22Rv1 (cell line): ENCODE measurements at regions not wholly inside any gene's neighbourhood (a gene's known extent, or its start where the extent isn't known, plus 50 kb on each side); places are given as distances from the start of the nearest gene placed in this dataset.

Experiments used
- H3K27ac ChIP-seq: fragments of 450-650 bp; 2 replicates; pipeline ENCODE4 v1.5.1; 2017
- ZFX ChIP-seq: fragments of 450-650 bp; IDR thresholded peaks from 2 replicates; pipeline ENCODE4 v1.6.1; 2017; ENCODE audit warnings: antibody characterized with exemption, borderline replicate concordance
- TF ChIP-seq, protein P1 (sequence below): fragments of 450-650 bp; IDR thresholded peaks from 2 replicates; pipeline ENCODE4 v1.5.1; 2017; ENCODE audit warnings: mild to moderate bottlenecking

DNA sequence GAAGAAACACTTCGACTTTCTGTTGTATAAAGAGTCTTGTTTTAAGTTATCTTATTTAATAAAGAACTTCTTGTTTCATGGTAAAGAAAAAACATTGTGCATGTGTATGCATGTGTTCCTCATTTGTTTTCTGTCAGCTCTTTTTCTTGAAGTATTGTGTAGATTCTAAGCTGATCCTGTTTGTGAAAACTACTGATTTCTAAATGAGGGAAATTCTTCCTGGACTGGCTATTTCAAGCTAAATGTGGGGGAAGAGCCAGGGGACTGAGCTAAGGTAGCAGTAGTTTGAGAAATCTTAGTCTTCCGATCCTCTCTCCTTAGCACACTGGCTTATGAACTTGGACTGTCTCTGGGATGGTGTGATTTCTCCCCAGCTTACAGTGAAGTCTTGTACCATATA lies 56.4 kb upstream of the RBMS1 start:
- no peak overlapping the region for H3K27ac ChIP-seq
- TF ChIP-seq, protein P1, sequence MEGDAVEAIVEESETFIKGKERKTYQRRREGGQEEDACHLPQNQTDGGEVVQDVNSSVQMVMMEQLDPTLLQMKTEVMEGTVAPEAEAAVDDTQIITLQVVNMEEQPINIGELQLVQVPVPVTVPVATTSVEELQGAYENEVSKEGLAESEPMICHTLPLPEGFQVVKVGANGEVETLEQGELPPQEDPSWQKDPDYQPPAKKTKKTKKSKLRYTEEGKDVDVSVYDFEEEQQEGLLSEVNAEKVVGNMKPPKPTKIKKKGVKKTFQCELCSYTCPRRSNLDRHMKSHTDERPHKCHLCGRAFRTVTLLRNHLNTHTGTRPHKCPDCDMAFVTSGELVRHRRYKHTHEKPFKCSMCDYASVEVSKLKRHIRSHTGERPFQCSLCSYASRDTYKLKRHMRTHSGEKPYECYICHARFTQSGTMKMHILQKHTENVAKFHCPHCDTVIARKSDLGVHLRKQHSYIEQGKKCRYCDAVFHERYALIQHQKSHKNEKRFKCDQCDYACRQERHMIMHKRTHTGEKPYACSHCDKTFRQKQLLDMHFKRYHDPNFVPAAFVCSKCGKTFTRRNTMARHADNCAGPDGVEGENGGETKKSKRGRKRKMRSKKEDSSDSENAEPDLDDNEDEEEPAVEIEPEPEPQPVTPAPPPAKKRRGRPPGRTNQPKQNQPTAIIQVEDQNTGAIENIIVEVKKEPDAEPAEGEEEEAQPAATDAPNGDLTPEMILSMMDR = no peak
- no peak for TF ChIP-seq ZFX

DNA sequence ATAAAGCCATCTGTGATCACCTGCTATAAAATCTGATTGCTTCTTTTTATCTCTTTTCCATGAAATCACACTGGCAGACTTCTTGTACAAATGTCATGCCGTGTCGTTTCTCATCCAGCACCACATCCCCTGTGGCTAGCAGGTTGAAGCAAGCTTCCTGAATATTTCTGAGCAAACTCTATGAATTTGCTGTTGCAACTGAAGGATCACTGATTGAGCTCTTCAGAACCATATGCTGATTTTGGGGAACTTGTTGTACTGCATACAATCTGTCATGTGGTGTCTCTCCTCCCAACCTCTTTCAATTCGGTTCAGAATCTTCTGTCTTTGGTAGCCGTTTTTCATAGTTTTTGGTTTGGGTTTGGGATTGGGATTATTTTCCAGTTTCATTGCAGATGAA lies 57.7 kb upstream of the RBMS1 start:
- H3K27ac ChIP-seq = no peak overlapping the region
- TF ChIP-seq ZFX = no peak
- TF ChIP-seq, protein P1 = no peak

DNA sequence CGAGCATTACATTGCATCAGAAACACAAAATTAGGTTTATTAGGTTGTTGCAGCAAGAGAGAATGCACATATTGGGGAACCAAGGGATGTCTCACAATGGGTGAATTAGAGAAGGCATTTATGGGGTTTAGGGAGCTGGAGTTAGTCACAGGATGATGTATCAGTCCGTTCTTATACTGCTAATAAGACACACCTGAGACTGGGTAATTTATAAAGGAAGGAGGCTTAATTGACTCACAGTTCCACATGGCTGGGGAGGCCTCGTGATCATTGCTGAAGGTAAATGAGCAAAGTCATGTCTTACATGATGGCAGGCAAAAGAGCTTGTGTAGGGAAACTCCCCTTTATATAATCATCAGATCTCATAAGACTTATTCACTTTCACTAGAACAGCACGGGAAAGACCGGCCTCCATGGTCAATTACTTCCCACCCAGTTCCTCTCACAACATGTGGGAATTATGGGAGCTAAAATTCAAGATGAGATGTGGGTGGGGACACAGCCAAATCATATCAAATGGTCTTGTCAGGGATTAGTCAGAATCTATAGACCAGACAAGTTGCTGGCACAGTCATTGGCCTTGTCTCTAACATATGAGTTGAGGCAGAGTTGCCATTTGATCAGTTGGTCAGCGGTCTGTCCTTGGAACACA lies 61.9 kb upstream of the RBMS1 start:
- no peak overlapping the region for H3K27ac ChIP-seq
- TF ChIP-seq, protein P1 = no peak
- no peak for TF ChIP-seq ZFX

DNA sequence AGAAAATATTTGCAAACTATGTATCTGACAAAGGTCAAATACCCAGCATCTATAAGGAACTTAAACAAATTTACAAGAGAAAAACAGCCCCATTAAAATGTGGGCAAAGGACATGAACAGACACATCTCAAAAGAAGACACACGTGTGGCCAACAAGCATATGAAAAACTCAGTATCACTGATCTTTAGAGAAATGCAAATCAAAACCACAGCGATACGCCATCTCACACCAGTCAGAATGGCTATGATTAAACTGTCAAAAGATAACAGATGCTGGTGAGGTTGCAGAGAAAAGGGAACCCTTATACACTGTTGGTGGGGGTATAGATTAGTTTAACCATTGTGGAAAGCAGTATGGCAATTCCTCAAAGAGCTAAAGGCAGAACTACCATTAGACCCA lies 64.3 kb upstream of the RBMS1 start:
- H3K27ac ChIP-seq = no peak overlapping the region
- no peak for TF ChIP-seq ZFX
- TF ChIP-seq, protein P1 = no peak

DNA sequence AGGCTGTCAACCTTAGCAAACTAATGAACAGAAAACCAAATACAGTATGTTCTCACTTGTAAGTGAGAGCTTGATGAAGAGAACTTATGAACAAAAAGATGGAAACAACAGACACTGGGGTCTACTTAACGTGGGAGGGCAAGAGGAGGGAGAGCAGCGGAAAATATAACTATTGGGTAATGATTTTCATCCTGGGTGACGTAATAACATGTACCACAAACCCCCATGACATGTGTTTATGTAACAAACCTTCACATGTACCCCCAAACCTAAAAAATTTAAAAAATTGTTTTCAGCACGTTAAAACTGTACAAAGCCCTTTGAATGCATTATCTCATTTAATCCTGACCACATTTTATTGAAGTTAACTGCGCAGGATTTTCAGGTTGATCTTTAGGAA lies 64.9 kb upstream of the RBMS1 start:
- TF ChIP-seq, protein P1 = no peak
- TF ChIP-seq ZFX = no peak
- H3K27ac ChIP-seq = no peak overlapping the region

DNA sequence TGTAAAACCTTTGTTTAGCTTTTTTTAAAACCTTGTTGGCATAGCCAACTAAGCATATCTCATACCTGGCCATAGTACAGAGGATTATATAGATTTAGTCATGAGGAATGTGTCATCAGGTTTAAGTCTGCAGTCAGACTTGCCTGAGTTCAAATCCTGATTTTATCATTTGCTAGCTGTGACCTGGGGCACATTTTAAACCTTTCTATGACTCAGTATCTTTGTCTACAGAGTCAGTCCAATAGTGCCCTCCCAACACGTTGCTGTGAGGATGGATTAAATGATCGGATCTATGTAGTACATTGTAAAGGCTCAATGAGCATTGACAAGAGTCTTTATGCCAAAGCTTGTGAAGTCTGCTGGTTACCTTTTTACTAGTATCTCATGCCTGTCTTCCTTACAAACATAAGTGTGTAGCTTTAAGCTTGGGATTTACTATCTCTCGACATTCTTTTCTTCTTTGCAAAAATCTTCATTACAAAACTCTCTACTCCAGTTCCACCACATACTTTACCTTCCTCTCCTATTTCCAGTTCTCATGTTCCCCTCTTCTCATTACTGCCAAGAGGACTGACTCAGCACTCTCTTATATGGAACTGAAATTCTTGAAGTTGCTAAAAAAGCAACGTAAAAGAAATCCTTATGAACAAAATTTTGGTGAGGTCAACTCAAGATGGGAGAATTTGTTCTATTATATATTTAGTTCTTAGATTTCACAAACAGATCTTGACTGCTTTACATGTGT lies 68.1 kb upstream of the RBMS1 start:
- no peak overlapping the region for H3K27ac ChIP-seq
- TF ChIP-seq, protein P1 = no peak
- TF ChIP-seq ZFX = no peak

DNA sequence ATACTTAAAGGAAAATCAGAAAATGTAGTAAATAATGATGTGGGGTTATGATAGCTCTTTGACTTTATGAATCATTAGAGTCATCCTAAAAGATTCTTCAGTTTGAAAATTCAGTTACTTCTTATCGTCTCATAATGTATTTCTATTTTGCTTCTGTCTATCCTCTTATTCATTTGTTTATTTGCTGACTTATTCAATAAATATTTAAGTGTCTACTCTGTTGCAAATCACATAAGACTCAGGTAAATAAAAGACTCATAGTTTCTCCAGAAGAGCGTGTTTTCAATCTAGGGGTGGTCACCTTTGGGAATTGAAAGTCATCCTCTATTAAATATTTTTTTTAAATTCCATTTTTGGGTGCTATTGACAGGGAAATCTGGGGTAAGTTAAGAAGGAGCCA lies 69.1 kb upstream of the RBMS1 start:
- TF ChIP-seq, protein P1 = no peak
- no peak for TF ChIP-seq ZFX
- H3K27ac ChIP-seq = no peak overlapping the region
